22Rv1 (cell line): ENCODE measurements at regions not wholly inside any gene's neighbourhood (a gene's known extent, or its start where the extent isn't known, plus 50 kb on each side); places are given as distances from the start of the nearest gene placed in this dataset.

Source experiments
- ZFX ChIP-seq: fragments of 450-650 bp; IDR thresholded peaks from 2 replicates; pipeline ENCODE4 v1.6.1; 2017; ENCODE audit warnings: antibody characterized with exemption, borderline replicate concordance
- TF ChIP-seq, protein P1 (sequence below): fragments of 450-650 bp; IDR thresholded peaks from 2 replicates; pipeline ENCODE4 v1.5.1; 2017; ENCODE audit warnings: mild to moderate bottlenecking

- TF ChIP-seq, protein P1, sequence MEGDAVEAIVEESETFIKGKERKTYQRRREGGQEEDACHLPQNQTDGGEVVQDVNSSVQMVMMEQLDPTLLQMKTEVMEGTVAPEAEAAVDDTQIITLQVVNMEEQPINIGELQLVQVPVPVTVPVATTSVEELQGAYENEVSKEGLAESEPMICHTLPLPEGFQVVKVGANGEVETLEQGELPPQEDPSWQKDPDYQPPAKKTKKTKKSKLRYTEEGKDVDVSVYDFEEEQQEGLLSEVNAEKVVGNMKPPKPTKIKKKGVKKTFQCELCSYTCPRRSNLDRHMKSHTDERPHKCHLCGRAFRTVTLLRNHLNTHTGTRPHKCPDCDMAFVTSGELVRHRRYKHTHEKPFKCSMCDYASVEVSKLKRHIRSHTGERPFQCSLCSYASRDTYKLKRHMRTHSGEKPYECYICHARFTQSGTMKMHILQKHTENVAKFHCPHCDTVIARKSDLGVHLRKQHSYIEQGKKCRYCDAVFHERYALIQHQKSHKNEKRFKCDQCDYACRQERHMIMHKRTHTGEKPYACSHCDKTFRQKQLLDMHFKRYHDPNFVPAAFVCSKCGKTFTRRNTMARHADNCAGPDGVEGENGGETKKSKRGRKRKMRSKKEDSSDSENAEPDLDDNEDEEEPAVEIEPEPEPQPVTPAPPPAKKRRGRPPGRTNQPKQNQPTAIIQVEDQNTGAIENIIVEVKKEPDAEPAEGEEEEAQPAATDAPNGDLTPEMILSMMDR: no peak
- no peak for TF ChIP-seq ZFX
These were observed 206.5 kb downstream of the TMEM182 start for GRCh38 chr2:102968375-102968774.
